ENCODE measurements at regions not wholly inside any gene's neighbourhood (a gene's known extent, or its start where the extent isn't known, plus 50 kb on each side); places are given as distances from the start of the nearest gene placed in this dataset.

DNA sequence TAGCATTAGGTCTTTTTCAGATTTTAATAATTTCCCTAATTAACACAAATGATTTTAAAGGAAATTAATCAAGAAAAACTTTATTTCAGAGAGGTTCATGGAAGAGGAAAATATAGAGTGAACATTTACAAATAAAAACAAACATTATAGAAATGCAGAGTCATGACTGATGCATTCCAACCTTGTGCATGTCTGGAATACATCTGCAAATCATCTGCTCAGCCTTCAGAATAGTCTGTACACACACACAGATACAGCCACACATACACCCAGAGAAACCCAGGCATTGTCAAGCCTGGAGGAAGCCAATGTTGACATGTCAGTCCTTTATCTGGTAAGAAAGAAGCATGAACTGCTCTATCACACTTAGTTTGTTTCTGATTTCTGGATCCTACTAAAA, 61.3 kb upstream of the NFKB1 start:
- TF ChIP-seq POLR2AphosphoS5 (IDR thresholded peaks at IDR 0.05; ENCODE audit: low read depth, low read length): no peak
- TF ChIP-seq, protein P1, sequence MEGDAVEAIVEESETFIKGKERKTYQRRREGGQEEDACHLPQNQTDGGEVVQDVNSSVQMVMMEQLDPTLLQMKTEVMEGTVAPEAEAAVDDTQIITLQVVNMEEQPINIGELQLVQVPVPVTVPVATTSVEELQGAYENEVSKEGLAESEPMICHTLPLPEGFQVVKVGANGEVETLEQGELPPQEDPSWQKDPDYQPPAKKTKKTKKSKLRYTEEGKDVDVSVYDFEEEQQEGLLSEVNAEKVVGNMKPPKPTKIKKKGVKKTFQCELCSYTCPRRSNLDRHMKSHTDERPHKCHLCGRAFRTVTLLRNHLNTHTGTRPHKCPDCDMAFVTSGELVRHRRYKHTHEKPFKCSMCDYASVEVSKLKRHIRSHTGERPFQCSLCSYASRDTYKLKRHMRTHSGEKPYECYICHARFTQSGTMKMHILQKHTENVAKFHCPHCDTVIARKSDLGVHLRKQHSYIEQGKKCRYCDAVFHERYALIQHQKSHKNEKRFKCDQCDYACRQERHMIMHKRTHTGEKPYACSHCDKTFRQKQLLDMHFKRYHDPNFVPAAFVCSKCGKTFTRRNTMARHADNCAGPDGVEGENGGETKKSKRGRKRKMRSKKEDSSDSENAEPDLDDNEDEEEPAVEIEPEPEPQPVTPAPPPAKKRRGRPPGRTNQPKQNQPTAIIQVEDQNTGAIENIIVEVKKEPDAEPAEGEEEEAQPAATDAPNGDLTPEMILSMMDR (IDR thresholded peaks at IDR 0.05): no peak
